Dedifferentiated amniotic fluid mesenchymal stem cell (primary cell): ENCODE measurements at regions not wholly inside any gene's neighbourhood (a gene's known extent, or its start where the extent isn't known, plus 50 kb on each side); places are given as distances from the start of the nearest gene placed in this dataset.

Source experiments
- DNase-seq: peaks from one replicate; pipeline ENCODE4 v3.0.0-alpha.2; 2016; ENCODE audit errors: extremely low spot score

DNA sequence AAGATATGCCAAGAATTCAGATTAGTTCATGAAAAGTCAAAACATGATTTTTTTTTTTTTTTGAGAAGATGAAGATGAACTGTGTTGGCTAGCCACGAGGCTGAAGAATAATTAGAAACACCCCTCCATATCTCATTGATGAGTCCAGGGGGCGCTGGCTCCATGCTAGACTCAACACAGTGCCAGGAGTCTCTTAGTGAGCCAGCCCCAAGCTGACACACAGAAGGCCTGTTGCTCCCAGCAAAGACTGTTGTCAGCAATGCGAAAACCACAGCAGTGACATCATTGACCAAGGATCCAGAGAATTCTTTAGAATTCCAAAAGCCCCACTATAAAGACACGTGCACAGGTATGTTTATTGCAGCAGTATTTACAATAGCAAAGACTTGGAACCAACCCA is 185.2 kb downstream of the ANXA2 start:
- DNase-seq, result no peak

DNA sequence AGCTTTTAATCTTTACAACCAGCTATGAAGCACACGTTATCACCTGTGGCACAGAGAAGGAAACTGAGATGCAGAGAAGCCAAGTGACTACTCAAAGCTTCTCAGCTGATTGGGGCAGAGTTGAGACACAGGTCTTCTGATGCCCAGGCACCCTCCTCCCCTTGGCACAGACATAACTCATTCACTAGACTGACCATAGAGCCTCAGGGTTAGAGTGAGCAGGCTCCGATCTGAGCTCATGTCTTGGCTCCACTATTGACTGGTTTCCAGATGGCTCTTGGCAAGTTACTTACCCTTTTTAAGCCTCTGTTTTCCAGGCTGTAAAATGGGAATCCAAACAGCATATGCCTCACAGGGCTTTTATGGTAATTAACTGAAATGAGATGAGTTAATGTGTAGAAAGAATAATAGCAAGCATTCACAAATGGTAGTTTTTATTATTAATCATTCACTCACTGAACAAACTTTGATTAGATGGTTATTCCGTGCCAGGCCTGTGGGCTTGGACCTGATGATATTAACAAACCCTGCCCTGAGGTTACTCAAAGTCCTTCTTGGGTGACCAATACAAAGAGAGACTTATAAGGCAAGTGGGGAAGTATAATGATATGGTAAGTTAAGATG is 184.3 kb downstream of the ANXA2 start:
- no peak for DNase-seq

- no peak for DNase-seq
These were observed 183.6 kb downstream of the ANXA2 start for GRCh38 chr15:60214201-60214600.

GRCh38 chr15:60215225-60215963 is 182.4 kb downstream of the ANXA2 start:
- no peak for DNase-seq

GRCh38 chr15:60217161-60217560 is 180.6 kb downstream of the ANXA2 start:
- DNase-seq, result no peak

DNA sequence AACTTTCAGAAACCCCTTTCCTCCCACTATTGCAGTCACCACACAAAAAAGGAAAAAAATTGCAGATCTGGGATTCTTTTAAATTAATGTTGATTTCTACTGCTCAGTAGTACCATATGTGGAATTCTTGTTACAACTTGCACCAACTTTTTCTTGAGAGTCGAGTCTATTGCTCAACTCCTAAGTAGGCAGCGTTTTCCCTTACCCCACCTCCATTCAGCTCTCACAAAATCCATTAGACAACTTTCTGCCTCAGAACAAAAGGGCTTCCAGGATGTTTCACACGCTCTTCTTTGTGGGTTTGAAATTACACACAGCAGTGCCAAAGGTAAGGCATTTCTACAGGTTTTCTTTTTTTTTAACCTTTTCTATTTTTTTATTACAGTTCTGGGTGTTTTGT is 179.5 kb downstream of the ANXA2 start:
- no peak for DNase-seq

DNA sequence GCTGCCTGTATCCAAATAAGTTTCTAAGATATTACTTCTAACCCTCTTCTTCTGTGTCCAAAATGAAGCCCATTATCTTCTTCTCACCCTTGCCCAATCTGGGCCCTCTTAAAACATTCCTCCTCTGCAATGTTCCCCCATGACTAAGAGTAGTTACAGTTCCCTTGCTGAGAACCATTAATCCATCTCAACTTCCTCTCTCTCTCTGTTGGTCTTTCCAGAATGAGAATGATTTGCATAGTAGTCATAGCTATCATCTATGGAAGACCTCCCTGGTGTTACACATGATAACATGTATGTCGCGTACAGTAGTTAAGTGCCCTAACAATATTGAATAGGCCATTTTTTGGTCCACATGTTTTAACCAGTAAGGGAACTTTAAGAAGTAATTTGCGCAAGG is 177.9 kb downstream of the ANXA2 start:
- no peak for DNase-seq

GRCh38 chr15:60221356-60221755 is 176.4 kb downstream of the ANXA2 start:
- DNase-seq, result no peak

DNA sequence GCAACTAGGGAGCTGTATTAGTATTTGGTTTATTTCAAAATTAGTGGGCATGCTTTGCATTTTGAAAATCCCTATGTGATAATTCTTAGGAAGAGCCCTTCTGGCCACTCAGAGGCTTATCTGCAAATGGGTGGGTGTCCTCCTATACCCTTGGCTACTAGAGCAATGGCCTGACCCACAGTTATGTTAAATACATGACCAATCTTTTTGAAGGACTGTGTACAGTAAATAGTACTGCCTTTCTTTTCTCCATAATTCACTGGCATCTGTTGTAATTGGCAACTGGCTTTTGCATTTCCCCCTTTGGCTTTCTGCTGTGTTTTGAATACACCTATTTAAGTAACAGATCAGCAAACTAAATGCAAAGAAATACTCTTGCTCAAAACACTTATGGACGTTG is 175.4 kb downstream of the ANXA2 start:
- no peak for DNase-seq

GRCh38 chr15:60223176-60223575 is 174.6 kb downstream of the ANXA2 start:
- no peak for DNase-seq

DNA sequence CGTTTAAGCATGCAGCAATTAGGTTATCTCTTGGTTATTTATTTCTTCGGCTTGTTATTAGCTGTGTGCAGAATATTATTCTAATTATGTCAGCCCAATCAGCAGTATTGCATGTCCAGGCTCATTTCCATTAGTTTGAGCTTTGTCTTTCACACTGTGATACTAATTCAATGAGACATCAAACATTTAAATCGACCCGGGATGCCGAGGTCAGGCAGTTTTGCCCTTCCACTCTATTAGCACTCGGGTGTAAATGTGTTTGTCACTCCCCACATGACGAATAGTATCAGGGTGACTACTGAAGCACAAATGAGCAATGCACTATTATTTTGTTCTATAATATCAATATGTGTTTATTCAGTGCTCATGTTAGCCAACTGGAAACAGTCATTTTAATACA is 170.9 kb downstream of the ANXA2 start:
- DNase-seq, result no peak

GRCh38 chr15:60228101-60228500 is 169.7 kb downstream of the ANXA2 start:
- no peak for DNase-seq

- no peak for DNase-seq
These were observed 169.2 kb downstream of the ANXA2 start for GRCh38 chr15:60228619-60229018.

GRCh38 chr15:60235951-60236710 is 161.7 kb downstream of the ANXA2 start:
- no peak for DNase-seq

DNA sequence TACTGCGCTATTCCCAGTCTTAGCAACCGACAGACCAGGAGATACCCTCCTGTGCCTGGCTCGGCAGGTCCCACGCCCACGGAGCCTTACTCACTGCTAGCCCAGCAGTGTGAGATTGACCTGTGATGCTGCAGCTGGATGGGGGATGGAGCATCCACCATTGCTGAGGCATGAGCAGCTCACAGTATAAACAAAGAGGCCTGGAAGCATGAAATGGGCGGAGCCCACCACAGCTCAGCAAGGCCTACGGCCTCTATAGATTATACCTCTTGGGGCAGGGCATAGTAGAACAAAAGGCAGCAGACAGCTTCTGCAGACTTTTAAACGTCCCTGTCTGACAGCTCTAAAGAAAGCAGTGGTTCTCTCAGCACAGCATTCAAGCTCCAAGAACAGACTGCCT is 160.3 kb downstream of the ANXA2 start:
- DNase-seq, result no peak

- no peak for DNase-seq
These were observed 154.0 kb downstream of the ANXA2 start for GRCh38 chr15:60243769-60244168.

GRCh38 chr15:60244813-60245212 is 153.0 kb downstream of the ANXA2 start:
- DNase-seq, result no peak

DNA sequence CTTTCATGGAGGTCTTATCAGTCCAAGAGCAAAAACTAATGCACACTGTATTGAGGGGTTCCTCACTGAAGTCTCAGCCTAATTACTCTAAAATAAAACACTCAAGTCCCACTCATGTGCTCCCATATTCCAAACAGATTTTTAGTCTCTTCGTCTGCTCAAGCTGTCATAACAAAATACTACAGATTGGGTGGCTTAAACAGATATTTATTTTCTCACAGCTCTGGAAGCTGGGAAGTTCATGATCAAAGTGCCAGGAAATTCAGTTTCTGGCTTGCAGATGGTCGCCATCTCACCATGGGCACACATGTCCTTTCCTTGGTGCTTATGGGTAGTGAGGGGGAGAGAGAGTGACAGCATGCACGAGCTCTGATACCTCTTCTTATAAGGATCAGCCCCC is 147.5 kb downstream of the ANXA2 start:
- no peak for DNase-seq

DNA sequence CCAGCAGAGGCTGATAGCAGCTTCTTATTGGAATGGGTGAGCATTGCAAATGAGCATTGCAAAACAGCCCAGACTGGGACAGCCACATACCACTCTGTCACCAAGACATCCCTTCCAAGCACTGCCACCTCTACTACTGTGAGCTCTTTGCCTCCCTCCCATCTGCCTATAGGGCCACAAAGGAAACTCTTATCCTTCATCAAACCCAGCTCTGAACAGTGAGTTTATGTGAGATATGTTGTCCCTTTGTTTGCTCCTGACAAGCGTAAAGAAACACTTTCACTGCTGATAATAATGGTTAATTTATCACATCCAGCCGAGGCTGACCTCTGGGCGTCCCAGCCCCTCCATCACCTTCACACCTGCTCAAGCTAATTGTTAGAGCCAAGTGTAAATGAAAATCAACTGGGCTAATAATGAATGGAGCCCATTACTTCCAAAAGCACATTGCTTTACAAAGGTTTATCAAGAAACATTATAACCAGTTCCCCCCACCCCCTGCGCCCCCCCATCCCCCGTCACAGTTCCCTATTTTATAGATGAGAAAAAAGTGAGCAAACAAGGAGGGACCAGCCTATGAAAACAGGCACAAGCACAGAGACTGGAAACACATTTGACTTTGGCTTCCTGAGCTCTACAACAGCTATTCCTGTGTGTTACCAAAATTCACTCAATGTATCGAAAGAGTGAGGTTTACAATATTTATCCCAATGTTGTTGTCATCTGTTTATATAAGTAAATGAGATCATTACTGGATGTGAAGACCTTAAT is 146.3 kb downstream of the ANXA2 start:
- no peak for DNase-seq

DNA sequence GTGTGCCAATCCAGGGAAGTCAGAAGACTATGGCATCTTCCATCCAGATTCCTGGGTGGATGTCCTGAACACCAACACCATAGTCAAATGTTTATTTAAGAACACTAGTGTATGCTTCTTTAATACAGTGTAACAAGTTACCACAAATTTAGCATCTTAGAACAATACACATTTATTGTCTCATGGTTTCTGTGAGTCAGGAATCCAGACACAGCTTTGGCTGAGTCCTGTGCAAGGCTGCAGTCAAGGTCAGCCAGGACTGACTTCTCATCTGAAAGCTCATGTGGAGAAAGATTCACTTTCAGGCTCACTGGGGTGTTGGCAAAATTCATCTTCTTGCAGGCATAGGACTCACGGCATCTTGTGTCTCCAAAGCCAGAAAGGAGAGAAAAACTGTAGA is 143.4 kb downstream of the ANXA2 start:
- DNase-seq, result no peak

DNA sequence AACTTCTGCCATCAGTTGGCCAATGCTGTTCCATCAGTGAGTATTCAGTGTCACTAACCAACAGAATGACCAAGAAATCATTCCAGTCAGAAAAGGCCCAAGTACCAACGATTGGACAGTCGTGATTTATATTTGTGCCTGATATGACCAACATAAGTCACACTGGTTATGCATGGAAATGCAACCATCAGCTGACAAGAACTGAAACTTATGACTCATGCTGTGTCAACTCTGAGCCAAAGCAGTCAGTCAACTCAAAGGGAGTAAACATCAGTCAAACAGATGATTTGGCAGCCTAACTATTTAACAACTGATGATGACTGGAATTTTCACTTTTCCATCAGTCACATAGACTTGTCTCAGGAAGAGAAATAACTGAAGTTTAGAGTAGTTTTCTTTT is 142.4 kb downstream of the ANXA2 start:
- no peak for DNase-seq

DNA sequence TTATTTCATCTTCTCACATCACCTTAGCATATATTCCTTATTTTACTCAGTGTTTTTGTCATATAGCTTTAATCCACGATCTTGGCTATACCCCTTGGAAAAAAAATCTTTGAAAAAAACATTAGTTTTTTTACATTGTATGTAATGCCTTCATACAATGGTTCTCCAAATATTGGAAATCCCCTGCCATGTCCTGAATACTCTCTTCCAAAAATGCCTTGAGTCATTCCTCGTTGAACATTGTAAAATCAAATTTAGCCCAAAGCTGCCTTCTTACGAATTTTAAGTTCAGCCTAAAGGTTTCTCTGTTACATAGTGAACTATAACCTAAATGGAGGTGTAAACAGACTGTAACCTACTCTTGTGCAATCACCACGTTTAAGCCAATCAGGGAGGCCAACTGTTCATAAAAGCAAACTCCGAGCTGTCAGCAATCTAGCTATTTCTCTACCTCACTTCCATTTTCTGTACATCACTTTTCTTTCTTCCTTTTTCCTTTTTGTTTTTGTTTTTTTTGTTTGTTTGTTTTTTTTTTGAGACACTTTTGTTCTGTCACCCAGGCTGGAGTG is 140.1 kb downstream of the ANXA2 start:
- DNase-seq, result no peak
